NB4 (cell line): ENCODE measurements at regions not wholly inside any gene's neighbourhood (a gene's known extent, or its start where the extent isn't known, plus 50 kb on each side); places are given as distances from the start of the nearest gene placed in this dataset.
"Not testable (repeated sequence)": the region's sequence is repeated elsewhere in the genome, so short reads cannot be mapped to it uniquely, and the experiment has no call there.

ENCODE experiments used
- DNase-seq: peaks from one replicate; pipeline ENCODE4 v3.0.0; 2010; ENCODE audit warnings: low read depth
- H3K4me3 ChIP-seq: one replicate; pipeline ENCODE4 v1.5.1; 2011; ENCODE audit warnings: mild to moderate bottlenecking, low read depth, low read length, moderate library complexity
- CTCF ChIP-seq: IDR thresholded peaks from one replicate; pipeline ENCODE4 v1.5.1; 2012; ENCODE audit warnings: low read depth, low read length
- MAX ChIP-seq: IDR thresholded peaks from 2 replicates; pipeline ENCODE4 v1.6.1; 2011; ENCODE audit warnings: low read depth, low read length
- MYC ChIP-seq: IDR thresholded peaks from 2 replicates; pipeline ENCODE4 v1.6.1; 2011; ENCODE audit warnings: low read depth, low read length
- POLR2A ChIP-seq: IDR thresholded peaks from 2 replicates; pipeline ENCODE4 v1.6.1; 2011; ENCODE audit warnings: mild to moderate bottlenecking; ENCODE audit not compliant: insufficient read length; ENCODE audit errors: extremely low read depth

GRCh38 chr6:14478381-14479225 is 361.0 kb downstream of the CD83 start:
- TF ChIP-seq MAX (0 out of 2 replicates have a peak, but pooled peaks have one; percentile 36), POLR2A (no peak)
- H3K4me3 ChIP-seq: no peak overlapping the region
- peak; percentile 28 for DNase-seq

GRCh38 chr6:14481946-14482345 is 364.4 kb downstream of the CD83 start:
- not testable (repeated sequence) for DNase-seq, H3K4me3 ChIP-seq

GRCh38 chr6:14487625-14488024 is 370.1 kb downstream of the CD83 start:
- TF ChIP-seq CTCF: no peak
- no peak for TF ChIP-seq POLR2A
- no peak for DNase-seq
- no peak overlapping the region for H3K4me3 ChIP-seq

DNA sequence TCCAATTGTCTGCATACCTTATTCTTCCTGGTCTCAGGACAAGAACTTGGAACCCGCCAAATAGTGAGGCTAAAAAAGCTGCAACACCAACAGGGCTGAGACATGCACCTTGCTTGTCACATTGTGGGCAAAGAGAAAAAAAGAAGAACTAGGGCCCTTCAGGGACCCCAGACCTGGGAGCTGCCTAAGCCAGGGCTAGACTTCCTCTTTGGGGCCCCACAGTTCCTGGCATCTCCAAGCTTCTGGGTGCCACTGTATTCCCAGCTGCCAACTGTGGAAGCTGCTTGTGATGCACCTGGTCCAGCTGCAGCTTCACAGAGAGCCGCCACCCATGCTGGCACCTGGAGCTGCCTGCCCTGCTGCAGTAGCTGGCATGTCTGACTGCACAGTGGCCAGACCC is 370.6 kb downstream of the CD83 start:
- TF ChIP-seq CTCF (no peak), MAX (no peak), POLR2A (no peak), MYC (no peak)
- peak; percentile 43 for DNase-seq
- no peak overlapping the region for H3K4me3 ChIP-seq

DNA sequence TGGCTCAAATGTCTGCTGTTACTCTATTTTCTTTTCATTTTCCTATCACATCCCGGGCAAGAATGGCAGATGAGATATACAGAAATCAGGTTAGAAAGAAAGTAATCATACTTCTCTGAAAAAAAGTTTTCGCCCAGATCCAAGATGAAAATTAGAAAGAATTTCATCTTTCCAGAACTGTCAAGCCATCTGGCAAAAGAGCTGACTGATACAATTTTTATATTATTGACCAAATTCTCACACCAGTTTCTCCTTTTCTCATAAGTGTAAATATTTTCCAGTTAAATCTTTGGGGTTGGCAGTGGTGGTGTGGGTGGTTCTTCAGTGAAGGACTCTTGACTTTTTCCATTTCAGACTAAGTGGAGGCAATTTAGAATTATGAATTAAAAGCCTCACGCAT is 371.9 kb downstream of the CD83 start:
- DNase-seq: no peak
- TF ChIP-seq CTCF (no peak), MYC (no peak), MAX (no peak), POLR2A (no peak)
- no peak overlapping the region for H3K4me3 ChIP-seq

DNA sequence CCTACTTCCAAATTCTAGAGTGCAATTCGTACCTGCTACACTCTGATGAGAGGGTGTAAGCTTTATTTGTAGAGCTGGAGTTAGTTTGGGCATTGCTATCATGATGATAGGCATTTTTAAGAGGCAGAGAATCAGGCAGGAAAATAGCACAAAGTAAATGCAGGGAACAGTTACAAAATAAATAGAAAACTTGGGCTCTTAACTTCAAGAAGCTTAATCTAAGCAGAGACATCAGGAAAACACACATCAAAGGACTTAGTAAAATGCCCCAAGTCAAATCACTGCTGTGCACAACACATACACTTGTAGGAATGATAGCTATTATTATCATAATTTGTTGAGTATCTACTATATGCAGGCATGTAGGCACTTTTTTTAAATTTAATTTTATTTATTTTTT is 381.2 kb downstream of the CD83 start:
- TF ChIP-seq CTCF: no peak
- no peak for TF ChIP-seq POLR2A
- TF ChIP-seq MAX: no peak
- no peak for TF ChIP-seq MYC
- no peak for DNase-seq
- H3K4me3 ChIP-seq: no peak overlapping the region

DNA sequence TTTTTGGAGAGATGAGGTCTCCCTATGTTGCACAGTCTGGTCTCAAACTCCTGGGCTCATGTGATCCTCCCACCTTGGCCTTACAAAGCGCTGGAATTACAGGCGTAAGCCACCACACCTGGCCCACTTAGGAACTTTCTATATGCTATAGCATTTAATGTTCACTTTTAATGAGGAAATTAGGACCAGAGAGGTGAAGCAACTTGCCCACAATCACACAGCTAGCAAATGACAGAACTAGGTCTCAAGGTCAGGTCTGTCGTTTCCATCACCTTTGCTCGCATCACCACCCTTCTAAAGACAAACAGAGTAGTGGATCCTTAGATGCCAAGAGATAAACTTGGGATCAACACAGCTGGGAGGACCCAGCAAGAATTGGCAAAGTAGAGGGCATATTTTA is 381.7 kb downstream of the CD83 start:
- TF ChIP-seq CTCF: no peak
- TF ChIP-seq POLR2A: no peak
- no peak for TF ChIP-seq MAX
- TF ChIP-seq MYC: no peak
- no peak for DNase-seq
- no peak overlapping the region for H3K4me3 ChIP-seq
